ENCODE measurements at regions not wholly inside any gene's neighbourhood (a gene's known extent, or its start where the extent isn't known, plus 50 kb on each side); places are given as distances from the start of the nearest gene placed in this dataset.

DNA sequence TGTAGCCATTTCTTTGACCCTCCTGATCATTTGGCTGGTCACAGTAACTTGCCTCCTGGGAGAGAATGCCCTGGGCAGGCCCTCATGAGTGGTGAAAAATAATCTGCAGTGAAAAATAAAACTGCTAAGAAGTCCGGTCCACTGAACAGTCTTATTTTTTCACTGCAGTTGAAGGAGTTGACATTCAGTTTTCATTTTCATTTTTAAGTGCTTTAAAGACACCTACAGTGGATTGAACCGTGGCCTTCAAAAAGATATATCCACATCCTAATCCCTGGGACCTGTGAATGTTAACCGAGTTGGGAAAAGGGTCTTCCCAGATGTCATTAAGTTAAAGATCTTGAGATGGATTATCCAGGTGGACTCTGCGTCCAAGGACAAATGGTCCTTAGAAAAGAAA is 153.6 kb upstream of the GRK3 start:
- ATAC-seq (no peak), DNase-seq (ENCODE audit: low spot score) (no peak)
- Mint-ChIP-seq H3K27ac (no peak overlapping the region), H3K36me3 (ENCODE audit: low read depth) (peaks cover 21% of the 10 kb centered on the region), H3K9me3 (peaks cover 33% of the 10 kb centered on the region), H3K27me3 (ENCODE audit: insufficient read depth, low read depth, poor library complexity) (peaks cover 20% of the 10 kb centered on the region), H3K4me3 (no peak overlapping the region), H3K4me1 (peaks cover 15% of the 10 kb centered on the region)
- Histone ChIP-seq H3K9me2 (ENCODE audit: insufficient read depth) (no peaks in the 10 kb centered on the region; the same call in 1 of the 2 replicates), H3K27ac (ENCODE audit: low read depth) (no peak overlapping the region), H3K27me3 (ENCODE audit: insufficient read depth) (peaks cover 19% of the 10 kb centered on the region), H3K4me3 (no peak overlapping the region), H4K20me1 (replicated peaks; ENCODE audit: insufficient read depth) (no peaks in the 10 kb centered on the region), H3K36me3 (ENCODE audit: insufficient read depth) (peaks cover 11% of the 10 kb centered on the region; the same call in 1 of the 2 replicates), H3K4me2 (no peak overlapping the region), H3F3A (replicated peaks; ENCODE audit: low read depth) (peaks cover 14% of the 10 kb centered on the region), H3K79me2 (replicated peaks; ENCODE audit: insufficient read depth) (no peaks in the 10 kb centered on the region), H2AFZ (no peak overlapping the region), H3K4me1 (ENCODE audit: insufficient read depth) (peaks cover 19% of the 10 kb centered on the region)
- TF ChIP-seq NANOG (IDR thresholded peaks at IDR 0.05; ENCODE audit: borderline replicate concordance): no peak
- no peak for TF ChIP-seq ZNF114 (CRISPR knock-in tag; IDR thresholded peaks at IDR 0.05)
- TF ChIP-seq, protein P1, sequence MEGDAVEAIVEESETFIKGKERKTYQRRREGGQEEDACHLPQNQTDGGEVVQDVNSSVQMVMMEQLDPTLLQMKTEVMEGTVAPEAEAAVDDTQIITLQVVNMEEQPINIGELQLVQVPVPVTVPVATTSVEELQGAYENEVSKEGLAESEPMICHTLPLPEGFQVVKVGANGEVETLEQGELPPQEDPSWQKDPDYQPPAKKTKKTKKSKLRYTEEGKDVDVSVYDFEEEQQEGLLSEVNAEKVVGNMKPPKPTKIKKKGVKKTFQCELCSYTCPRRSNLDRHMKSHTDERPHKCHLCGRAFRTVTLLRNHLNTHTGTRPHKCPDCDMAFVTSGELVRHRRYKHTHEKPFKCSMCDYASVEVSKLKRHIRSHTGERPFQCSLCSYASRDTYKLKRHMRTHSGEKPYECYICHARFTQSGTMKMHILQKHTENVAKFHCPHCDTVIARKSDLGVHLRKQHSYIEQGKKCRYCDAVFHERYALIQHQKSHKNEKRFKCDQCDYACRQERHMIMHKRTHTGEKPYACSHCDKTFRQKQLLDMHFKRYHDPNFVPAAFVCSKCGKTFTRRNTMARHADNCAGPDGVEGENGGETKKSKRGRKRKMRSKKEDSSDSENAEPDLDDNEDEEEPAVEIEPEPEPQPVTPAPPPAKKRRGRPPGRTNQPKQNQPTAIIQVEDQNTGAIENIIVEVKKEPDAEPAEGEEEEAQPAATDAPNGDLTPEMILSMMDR (conservative IDR thresholded peaks at IDR 0.05; ENCODE audit: low read depth in 2 of 2): no peak
- no peak for TF ChIP-seq STAT1 (IDR thresholded peaks at IDR 0.05; ENCODE audit: unreplicated experiment)
- no peak for TF ChIP-seq JUNB (IDR thresholded peaks at IDR 0.05; ENCODE audit: unreplicated experiment)
- TF ChIP-seq POLR2AphosphoS5 (IDR thresholded peaks at IDR 0.05; ENCODE audit: low read depth): no peak
- TF ChIP-seq ETS1 (IDR thresholded peaks at IDR 0.05): no peak
- TF ChIP-seq EZH2phosphoT487 (IDR thresholded peaks at IDR 0.05; ENCODE audit: unreplicated experiment): no peak
- no peak for TF ChIP-seq ZNF331 (CRISPR knock-in tag; IDR thresholded peaks at IDR 0.05; ENCODE audit: low read depth)
- TF ChIP-seq, protein P2, sequence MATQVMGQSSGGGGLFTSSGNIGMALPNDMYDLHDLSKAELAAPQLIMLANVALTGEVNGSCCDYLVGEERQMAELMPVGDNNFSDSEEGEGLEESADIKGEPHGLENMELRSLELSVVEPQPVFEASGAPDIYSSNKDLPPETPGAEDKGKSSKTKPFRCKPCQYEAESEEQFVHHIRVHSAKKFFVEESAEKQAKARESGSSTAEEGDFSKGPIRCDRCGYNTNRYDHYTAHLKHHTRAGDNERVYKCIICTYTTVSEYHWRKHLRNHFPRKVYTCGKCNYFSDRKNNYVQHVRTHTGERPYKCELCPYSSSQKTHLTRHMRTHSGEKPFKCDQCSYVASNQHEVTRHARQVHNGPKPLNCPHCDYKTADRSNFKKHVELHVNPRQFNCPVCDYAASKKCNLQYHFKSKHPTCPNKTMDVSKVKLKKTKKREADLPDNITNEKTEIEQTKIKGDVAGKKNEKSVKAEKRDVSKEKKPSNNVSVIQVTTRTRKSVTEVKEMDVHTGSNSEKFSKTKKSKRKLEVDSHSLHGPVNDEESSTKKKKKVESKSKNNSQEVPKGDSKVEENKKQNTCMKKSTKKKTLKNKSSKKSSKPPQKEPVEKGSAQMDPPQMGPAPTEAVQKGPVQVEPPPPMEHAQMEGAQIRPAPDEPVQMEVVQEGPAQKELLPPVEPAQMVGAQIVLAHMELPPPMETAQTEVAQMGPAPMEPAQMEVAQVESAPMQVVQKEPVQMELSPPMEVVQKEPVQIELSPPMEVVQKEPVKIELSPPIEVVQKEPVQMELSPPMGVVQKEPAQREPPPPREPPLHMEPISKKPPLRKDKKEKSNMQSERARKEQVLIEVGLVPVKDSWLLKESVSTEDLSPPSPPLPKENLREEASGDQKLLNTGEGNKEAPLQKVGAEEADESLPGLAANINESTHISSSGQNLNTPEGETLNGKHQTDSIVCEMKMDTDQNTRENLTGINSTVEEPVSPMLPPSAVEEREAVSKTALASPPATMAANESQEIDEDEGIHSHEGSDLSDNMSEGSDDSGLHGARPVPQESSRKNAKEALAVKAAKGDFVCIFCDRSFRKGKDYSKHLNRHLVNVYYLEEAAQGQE (IDR thresholded peaks at IDR 0.05; ENCODE audit: unreplicated experiment): no peak
- no peak for TF ChIP-seq EZH2 (IDR thresholded peaks at IDR 0.05; ENCODE audit: low read depth, unreplicated experiment)
- TF ChIP-seq, protein P3, sequence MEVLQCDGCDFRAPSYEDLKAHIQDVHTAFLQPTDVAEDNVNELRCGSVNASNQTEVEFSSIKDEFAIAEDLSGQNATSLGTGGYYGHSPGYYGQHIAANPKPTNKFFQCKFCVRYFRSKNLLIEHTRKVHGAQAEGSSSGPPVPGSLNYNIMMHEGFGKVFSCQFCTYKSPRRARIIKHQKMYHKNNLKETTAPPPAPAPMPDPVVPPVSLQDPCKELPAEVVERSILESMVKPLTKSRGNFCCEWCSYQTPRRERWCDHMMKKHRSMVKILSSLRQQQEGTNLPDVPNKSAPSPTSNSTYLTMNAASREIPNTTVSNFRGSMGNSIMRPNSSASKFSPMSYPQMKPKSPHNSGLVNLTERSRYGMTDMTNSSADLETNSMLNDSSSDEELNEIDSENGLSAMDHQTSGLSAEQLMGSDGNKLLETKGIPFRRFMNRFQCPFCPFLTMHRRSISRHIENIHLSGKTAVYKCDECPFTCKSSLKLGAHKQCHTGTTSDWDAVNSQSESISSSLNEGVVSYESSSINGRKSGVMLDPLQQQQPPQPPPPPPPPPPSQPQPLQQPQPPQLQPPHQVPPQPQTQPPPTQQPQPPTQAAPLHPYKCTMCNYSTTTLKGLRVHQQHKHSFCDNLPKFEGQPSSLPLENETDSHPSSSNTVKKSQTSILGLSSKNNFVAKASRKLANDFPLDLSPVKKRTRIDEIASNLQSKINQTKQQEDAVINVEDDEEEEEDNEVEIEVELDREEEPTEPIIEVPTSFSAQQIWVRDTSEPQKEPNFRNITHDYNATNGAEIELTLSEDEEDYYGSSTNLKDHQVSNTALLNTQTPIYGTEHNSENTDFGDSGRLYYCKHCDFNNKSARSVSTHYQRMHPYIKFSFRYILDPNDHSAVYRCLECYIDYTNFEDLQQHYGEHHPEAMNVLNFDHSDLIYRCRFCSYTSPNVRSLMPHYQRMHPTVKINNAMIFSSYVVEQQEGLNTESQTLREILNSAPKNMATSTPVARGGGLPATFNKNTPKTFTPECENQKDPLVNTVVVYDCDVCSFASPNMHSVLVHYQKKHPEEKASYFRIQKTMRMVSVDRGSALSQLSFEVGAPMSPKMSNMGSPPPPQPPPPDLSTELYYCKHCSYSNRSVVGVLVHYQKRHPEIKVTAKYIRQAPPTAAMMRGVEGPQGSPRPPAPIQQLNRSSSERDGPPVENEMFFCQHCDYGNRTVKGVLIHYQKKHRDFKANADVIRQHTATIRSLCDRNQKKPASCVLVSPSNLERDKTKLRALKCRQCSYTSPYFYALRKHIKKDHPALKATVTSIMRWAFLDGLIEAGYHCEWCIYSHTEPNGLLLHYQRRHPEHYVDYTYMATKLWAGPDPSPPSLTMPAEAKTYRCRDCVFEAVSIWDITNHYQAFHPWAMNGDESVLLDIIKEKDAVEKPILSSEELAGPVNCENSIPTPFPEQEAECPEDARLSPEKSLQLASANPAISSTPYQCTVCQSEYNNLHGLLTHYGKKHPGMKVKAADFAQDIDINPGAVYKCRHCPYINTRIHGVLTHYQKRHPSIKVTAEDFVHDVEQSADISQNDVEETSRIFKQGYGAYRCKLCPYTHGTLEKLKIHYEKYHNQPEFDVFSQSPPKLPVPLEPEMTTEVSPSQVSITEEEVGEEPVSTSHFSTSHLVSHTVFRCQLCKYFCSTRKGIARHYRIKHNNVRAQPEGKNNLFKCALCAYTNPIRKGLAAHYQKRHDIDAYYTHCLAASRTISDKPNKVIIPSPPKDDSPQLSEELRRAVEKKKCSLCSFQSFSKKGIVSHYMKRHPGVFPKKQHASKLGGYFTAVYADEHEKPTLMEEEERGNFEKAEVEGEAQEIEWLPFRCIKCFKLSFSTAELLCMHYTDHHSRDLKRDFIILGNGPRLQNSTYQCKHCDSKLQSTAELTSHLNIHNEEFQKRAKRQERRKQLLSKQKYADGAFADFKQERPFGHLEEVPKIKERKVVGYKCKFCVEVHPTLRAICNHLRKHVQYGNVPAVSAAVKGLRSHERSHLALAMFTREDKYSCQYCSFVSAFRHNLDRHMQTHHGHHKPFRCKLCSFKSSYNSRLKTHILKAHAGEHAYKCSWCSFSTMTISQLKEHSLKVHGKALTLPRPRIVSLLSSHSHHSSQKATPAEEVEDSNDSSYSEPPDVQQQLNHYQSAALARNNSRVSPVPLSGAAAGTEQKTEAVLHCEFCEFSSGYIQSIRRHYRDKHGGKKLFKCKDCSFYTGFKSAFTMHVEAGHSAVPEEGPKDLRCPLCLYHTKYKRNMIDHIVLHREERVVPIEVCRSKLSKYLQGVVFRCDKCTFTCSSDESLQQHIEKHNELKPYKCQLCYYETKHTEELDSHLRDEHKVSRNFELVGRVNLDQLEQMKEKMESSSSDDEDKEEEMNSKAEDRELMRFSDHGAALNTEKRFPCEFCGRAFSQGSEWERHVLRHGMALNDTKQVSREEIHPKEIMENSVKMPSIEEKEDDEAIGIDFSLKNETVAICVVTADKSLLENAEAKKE (CRISPR knock-in tag; IDR thresholded peaks at IDR 0.05): no peak

Data from GM23338 (cell line).